ENCODE measurements at regions not wholly inside any gene's neighbourhood (a gene's known extent, or its start where the extent isn't known, plus 50 kb on each side); places are given as distances from the start of the nearest gene placed in this dataset.

GRCh38 chr5:117945258-117945657 lies 1043.1 kb downstream of the DTWD2 start:
- TF ChIP-seq POLR2AphosphoS5 (IDR thresholded peaks at IDR 0.05; ENCODE audit: low read depth, low read length) (no peak), POLR2A (IDR thresholded peaks at IDR 0.05; ENCODE audit: low read depth, low read length) (no peak), TAF1 (IDR thresholded peaks at IDR 0.05; ENCODE audit: borderline replicate concordance, low read depth, low read length) (no peak)

All from GM12892 (cell line).